H1 (cell line): ENCODE measurements at regions not wholly inside any gene's neighbourhood (a gene's known extent, or its start where the extent isn't known, plus 50 kb on each side); places are given as distances from the start of the nearest gene placed in this dataset.

Experiments
- CTCF ChIA-PET: fragments of 300-600 bp; sonication (Branson Sonifier 250); formaldehyde crosslinking; loops from one replicate; lab custom pipeline; 2021; ENCODE audit not compliant: partially characterized antibody; lab: Charles Lee
- POLR2A ChIA-PET: fragments of 300-600 bp; sonication (Branson Sonifier 250); formaldehyde crosslinking; loops from one replicate; lab custom pipeline; 2021; ENCODE audit warnings: inconsistent platforms; ENCODE audit not compliant: partially characterized antibody; lab: Charles Lee
- DNase-seq, 2 experiments: peaks; one replicate each; pipeline versions ENCODE4 v3.0.0 to v3.0.0-alpha.2; 2010 to 2022; ENCODE audit warnings: low spot score in 2 of 2, low read depth in 1 of 2, mixed read lengths in 1 of 2
- FAIRE-seq: peaks from 2 replicates; lab custom pipeline; 2011; peaks lifted over from hg19 to GRCh38; lab: Jason Lieb, UNC
- H2AFZ ChIP-seq: 2 replicates; pipeline ENCODE4 v1.8.1; 2012; ENCODE audit warnings: low read length, inconsistent platforms
- H2AK5ac ChIP-seq: 2 replicates; pipeline ENCODE4 v1.6.1; 2013; ENCODE audit warnings: low read depth, low read length
- H2BK120ac ChIP-seq: replicated peaks from 2 replicates; pipeline ENCODE3; 2013; ENCODE audit warnings: low read depth, low read length, inconsistent platforms
- H2BK12ac ChIP-seq: 2 replicates; pipeline ENCODE4 v1.6.1; 2013; ENCODE audit warnings: low read depth, low read length
- H2BK15ac ChIP-seq: 2 replicates; pipeline ENCODE4 v1.6.1; 2013; ENCODE audit warnings: low read length
- H2BK20ac ChIP-seq: 2 replicates; pipeline ENCODE4 v1.6.1; 2013; ENCODE audit warnings: low read length
- H2BK5ac ChIP-seq: 2 replicates; pipeline ENCODE4 v1.6.1; 2013; ENCODE audit warnings: low read depth, low read length
- H3K14ac ChIP-seq: 2 replicates; pipeline ENCODE4 v1.6.1; 2013; ENCODE audit warnings: inconsistent platforms; ENCODE audit not compliant: insufficient read length
- H3K18ac ChIP-seq: 2 replicates; pipeline ENCODE4 v1.6.1; 2013; ENCODE audit warnings: low read length; ENCODE audit errors: extremely low read depth
- H3K23ac ChIP-seq: 2 replicates; pipeline ENCODE4 v1.6.1; 2013; ENCODE audit warnings: inconsistent platforms; ENCODE audit not compliant: insufficient read length
- H3K23me2 ChIP-seq: 2 replicates; pipeline ENCODE4 v1.6.1; 2013; ENCODE audit warnings: low read depth, low read length
- H3K27ac ChIP-seq: 2 replicates; pipeline ENCODE4 v1.6.1; 2011; ENCODE audit warnings: low read depth, low read length, inconsistent platforms
- H3K27me3 ChIP-seq, 4 experiments: replicated peaks in 1 of 4; 1 replicate in 1 of 4; 2 replicates in 3 of 4; pipeline versions ENCODE4 v1.6.1 to v1.8.1; 2011 to 2013; ENCODE audit warnings: low read length in 3 of 4, mild to moderate bottlenecking in 3 of 4, inconsistent platforms in 2 of 4, mixed read lengths in 2 of 4, moderate library complexity in 1 of 4; ENCODE audit not compliant: control insufficient read depth in 3 of 4, insufficient read depth in 3 of 4; ENCODE audit errors: extremely low read depth in 1 of 4
- H3K36me3 ChIP-seq, 4 experiments: 2 replicates each; pipeline versions ENCODE4 v1.6.1 to v1.8.1; 2011 to 2013; ENCODE audit warnings: mild to moderate bottlenecking in 4 of 4, low read length in 3 of 4, moderate library complexity in 2 of 4, control low read depth in 1 of 4, inconsistent platforms in 1 of 4; ENCODE audit not compliant: insufficient read depth in 4 of 4, control insufficient read depth in 2 of 4
- H3K4ac ChIP-seq: replicated peaks from 2 replicates; pipeline ENCODE3; 2013; ENCODE audit warnings: low read length, low read depth, mixed read lengths, inconsistent platforms; ENCODE audit not compliant: insufficient read length
- H3K4me1 ChIP-seq, 4 experiments: replicated peaks in 1 of 4; 1 replicate in 1 of 4; 2 replicates in 3 of 4; pipeline versions ENCODE4 v1.6.1 to v1.8.1; 2011 to 2013; ENCODE audit warnings: low read length in 3 of 4, inconsistent platforms in 2 of 4, mixed read lengths in 1 of 4; ENCODE audit not compliant: insufficient read depth in 4 of 4, control insufficient read depth in 3 of 4
- H3K4me2 ChIP-seq, 2 experiments: 2 replicates each; pipeline versions ENCODE4 v1.6.1 to v1.8.1; 2011 to 2013; ENCODE audit warnings: low read depth in 2 of 2, low read length in 2 of 2, control low read depth in 1 of 2, inconsistent platforms in 1 of 2, mild to moderate bottlenecking in 1 of 2; ENCODE audit not compliant: insufficient read depth in 1 of 2
- H3K4me3 ChIP-seq, 4 experiments: fragments of 200-600, 300-600 bp in 1 of 4; sonication (generic), shearing (Covaris generic), sonication (Bioruptor Twin) in 1 of 4; 2 replicates each; pipeline versions ENCODE4 v1.5.1 to v1.8.1; 2011 to 2016; ENCODE audit warnings: low read length in 4 of 4, low read depth in 3 of 4, control low read depth in 2 of 4, inconsistent platforms in 2 of 4, mild to moderate bottlenecking in 2 of 4, mixed read lengths in 1 of 4, moderate library complexity in 1 of 4; ENCODE audit not compliant: insufficient read depth in 2 of 4; ENCODE audit errors: extremely low read depth in 1 of 4
- H3K56ac ChIP-seq: replicated peaks from 2 replicates; pipeline ENCODE3; 2013; ENCODE audit warnings: low read depth, mild to moderate bottlenecking, mixed read lengths, low read length, inconsistent platforms; ENCODE audit not compliant: insufficient read length
- H3K79me1 ChIP-seq: 2 replicates; pipeline ENCODE4 v1.6.1; 2013; ENCODE audit warnings: low read depth, low read length, control low read depth
- H3K79me2 ChIP-seq, 2 experiments: 2 replicates each; pipeline versions ENCODE4 v1.6.1 to v1.8.1; 2012 to 2013; ENCODE audit warnings: low read length in 2 of 2, mild to moderate bottlenecking in 2 of 2, inconsistent platforms in 1 of 2; ENCODE audit not compliant: insufficient read depth in 2 of 2, control insufficient read depth in 1 of 2
- H3K9ac ChIP-seq, 4 experiments: replicated peaks in 1 of 4; 1 replicate in 1 of 4; 2 replicates in 3 of 4; pipeline versions ENCODE4 v1.6.1 to v1.8.1; 2011 to 2013; ENCODE audit warnings: low read depth in 3 of 4, low read length in 3 of 4, control low read depth in 2 of 4, mild to moderate bottlenecking in 2 of 4, moderate library complexity in 2 of 4, inconsistent platforms in 1 of 4; ENCODE audit errors: extremely low read depth in 1 of 4
- H3K9me3 ChIP-seq, 2 experiments: 2 replicates each; pipeline versions ENCODE4 v1.6.1 to v1.8.1; 2012 to 2013; ENCODE audit warnings: mild to moderate bottlenecking in 2 of 2, moderate library complexity in 2 of 2, control low read depth in 1 of 2, inconsistent platforms in 1 of 2, low read depth in 1 of 2, low read length in 1 of 2, mixed read lengths in 1 of 2; ENCODE audit not compliant: insufficient read depth in 2 of 2
- H4K20me1 ChIP-seq, 2 experiments: replicated peaks in 1 of 2; 2 replicates each; pipeline versions ENCODE3 to v1.8.1; 2011 to 2013; ENCODE audit warnings: inconsistent platforms in 2 of 2, low read length in 2 of 2, mild to moderate bottlenecking in 1 of 2; ENCODE audit not compliant: insufficient read depth in 2 of 2, control insufficient read depth in 1 of 2
- H4K5ac ChIP-seq: 2 replicates; pipeline ENCODE4 v1.6.1; 2013; ENCODE audit warnings: low read length, low read depth, mixed read lengths, inconsistent platforms; ENCODE audit not compliant: insufficient read length
- H4K8ac ChIP-seq: 2 replicates; pipeline ENCODE4 v1.8.0; 2013; ENCODE audit warnings: mild to moderate bottlenecking, moderate library complexity, low read length, inconsistent platforms; ENCODE audit not compliant: insufficient read depth; ENCODE audit errors: extremely low read depth
- H4K91ac ChIP-seq: replicated peaks from 2 replicates; pipeline ENCODE3; 2013; ENCODE audit warnings: low read length, mixed read lengths, inconsistent platforms; ENCODE audit not compliant: insufficient read length
- BACH1 ChIP-seq: IDR thresholded peaks from 2 replicates; pipeline ENCODE4 v1.6.1; 2012; ENCODE audit warnings: low read length, improper control_type of control experiment
- CTBP2 ChIP-seq: IDR thresholded peaks from 2 replicates; pipeline ENCODE4 v1.7.0; 2011; ENCODE audit warnings: borderline replicate concordance, mild to moderate bottlenecking, moderate library complexity, mixed read lengths, low read length; ENCODE audit not compliant: insufficient read depth, insufficient read length
- CTCF ChIP-seq, 3 experiments: IDR thresholded peaks; 1 replicate in 2 of 3; 2 replicates in 1 of 3; pipeline versions ENCODE4 v1.5.1 to v1.6.1; 2011; ENCODE audit warnings: low read length in 3 of 3, mild to moderate bottlenecking in 3 of 3, inconsistent platforms in 2 of 3, low read depth in 1 of 3, moderate library complexity in 1 of 3; ENCODE audit not compliant: insufficient read depth in 1 of 3; ENCODE audit errors: control extremely low read depth in 1 of 3
- EGR1 ChIP-seq: IDR thresholded peaks from 2 replicates; pipeline ENCODE4 v1.6.1; 2011; ENCODE audit warnings: low read depth, low read length, borderline replicate concordance
- JUN ChIP-seq: IDR thresholded peaks from 2 replicates; pipeline ENCODE4 v1.6.1; 2011; ENCODE audit warnings: low read depth, mild to moderate bottlenecking, improper control_type of control experiment, low read length
- POU5F1 ChIP-seq: IDR thresholded peaks from 2 replicates; pipeline ENCODE4 v1.6.1; 2011; ENCODE audit warnings: low read depth, mild to moderate bottlenecking, low read length, moderate library complexity
- RFX5 ChIP-seq: IDR thresholded peaks from 2 replicates; pipeline ENCODE4 v1.6.1; 2011; ENCODE audit warnings: low read depth, low read length, improper control_type of control experiment, borderline replicate concordance
- SRF ChIP-seq: IDR thresholded peaks from 2 replicates; pipeline ENCODE4 v1.6.1; 2011; ENCODE audit warnings: mild to moderate bottlenecking, low read depth, low read length, moderate library complexity
- TCF12 ChIP-seq: IDR thresholded peaks from 2 replicates; pipeline ENCODE4 v1.6.1; 2011; ENCODE audit warnings: low read depth, mild to moderate bottlenecking, low read length
- TEAD4 ChIP-seq: IDR thresholded peaks from 2 replicates; pipeline ENCODE4 v1.6.1; 2012; ENCODE audit warnings: low read depth, low read length, inconsistent platforms, mixed read lengths
- USF2 ChIP-seq: IDR thresholded peaks from 2 replicates; pipeline ENCODE4 v1.6.1; 2011; ENCODE audit warnings: low read length, improper control_type of control experiment
- ZNF274 ChIP-seq: IDR thresholded peaks from 2 replicates; pipeline ENCODE4 v1.7.0; 2012; ENCODE audit warnings: low read length, borderline replicate concordance; ENCODE audit errors: extremely low read depth
- WGBS, 2 experiments: shearing (Covaris generic) in 1 of 2; methylation state at CpG; one replicate each; pipeline versions ENCODE4 v1.1.6 to v1.1.7; 2013 to 2015; ENCODE audit warnings: low lambda C conversion rate in 2 of 2, mixed read lengths in 2 of 2, inconsistent platforms in 1 of 2, low coverage in 1 of 2, missing lambda C conversion rate in 1 of 2; ENCODE audit not compliant: insufficient replicate concordance in 2 of 2, insufficient coverage in 1 of 2, insufficient read length in 1 of 2; ENCODE audit errors: extremely low coverage in 1 of 2, missing lambda C conversion rate in 1 of 2; 5-methylcytosine and 5-hydroxymethylcytosine counted together

GRCh38 chr21:27719226-27719625 lies 752.3 kb upstream of the ADAMTS5 start:
- CTCF ChIA-PET = interaction anchor here (1.0 kb wide), 2 partner anchors 13 to 18 kb away, joined by 3 read pairs; no protein-coding TSS in a partner anchor
- TF ChIP-seq TCF12 (no peak), BACH1 (no peak), EGR1 (no peak), POU5F1 (no peak), RFX5 (no peak), TEAD4 (no peak), CTBP2 (no peak), ZNF274 (no peak), USF2 (no peak), JUN (no peak), CTCF (IDR thresholded peaks at IDR 0.05; ENCODE audit: control extremely low read depth in 1 of 3, insufficient read depth in 1 of 3, low read depth in 1 of 3, low read length in 3 of 3) (no peak), SRF (no peak)

More at GRCh38 chr21:27719226-27719625, 752.3 kb upstream of the ADAMTS5 start:
- no peak overlapping the region for H3K56ac ChIP-seq
- H3K27ac ChIP-seq = no peak overlapping the region
- H3K18ac ChIP-seq = no peak overlapping the region
- no peaks in the 10 kb centered on the region for H3K9me3 ChIP-seq
- H3K4ac ChIP-seq = no peak overlapping the region
- 96% methylated on average over 4 of the region's 4 CpGs; no CpG with 5 or more reads in 1 of the 2 experiments for WGBS, 2 experiments
- H3K14ac ChIP-seq = no peak overlapping the region
- DNase-seq (no peak), FAIRE-seq (no peak)
- no peak overlapping the region for H3K4me2 ChIP-seq
- no peak overlapping the region for H2AFZ ChIP-seq
- H2BK15ac ChIP-seq = no peak overlapping the region
- no peaks in the 10 kb centered on the region for H3K4me1 ChIP-seq
- no peak overlapping the region for H2BK12ac ChIP-seq
- H2AK5ac ChIP-seq = no peak overlapping the region
- H3K79me1 ChIP-seq = no peaks in the 10 kb centered on the region
- H4K8ac ChIP-seq = no peak overlapping the region
- H2BK20ac ChIP-seq = no peak overlapping the region
- no peak overlapping the region for H3K23ac ChIP-seq
- no peak overlapping the region for H2BK120ac ChIP-seq
- no peak overlapping the region for H3K9ac ChIP-seq
- H2BK5ac ChIP-seq = no peak overlapping the region
- no peak overlapping the region for H4K5ac ChIP-seq
- no peaks in the 10 kb centered on the region for H3K36me3 ChIP-seq
- no peak overlapping the region for H4K91ac ChIP-seq
- no peak overlapping the region for H3K4me3 ChIP-seq
- no peaks in the 10 kb centered on the region for H3K27me3 ChIP-seq
- H4K20me1 ChIP-seq = no peaks in the 10 kb centered on the region
- no peaks in the 10 kb centered on the region for H3K79me2 ChIP-seq
- POLR2A ChIA-PET = no interaction called here
- no peaks in the 10 kb centered on the region for H3K23me2 ChIP-seq
